Choroid plexus epithelial cell (primary cell): ENCODE measurements at regions not wholly inside any gene's neighbourhood (a gene's known extent, or its start where the extent isn't known, plus 50 kb on each side); places are given as distances from the start of the nearest gene placed in this dataset.

ENCODE experiments used
- DNase-seq: peaks from one replicate; pipeline ENCODE4 v3.0.0-alpha.2; 2010; ENCODE audit warnings: low read depth
- H3K4me3 ChIP-seq: 2 replicates; pipeline ENCODE4 v1.5.1; 2011; ENCODE audit warnings: low read depth, mild to moderate bottlenecking, control low read depth, low read length, moderate library complexity
- CTCF ChIP-seq: conservative IDR thresholded peaks from 2 replicates; pipeline ENCODE4 v1.5.1; 2011; ENCODE audit warnings: low read depth, mild to moderate bottlenecking, control low read depth, inconsistent platforms, low read length, moderate library complexity

GRCh38 chr4:10371121-10371520 lies 86.1 kb downstream of the ZNF518B start:
- no peak for TF ChIP-seq CTCF
- DNase-seq, result no peak
- no peak overlapping the region for H3K4me3 ChIP-seq

GRCh38 chr4:10369517-10369916 lies 87.7 kb downstream of the ZNF518B start:
- DNase-seq, result no peak
- no peak overlapping the region for H3K4me3 ChIP-seq
- no peak for TF ChIP-seq CTCF

GRCh38 chr4:10366628-10367027 lies 90.6 kb downstream of the ZNF518B start:
- H3K4me3 ChIP-seq, result no peak overlapping the region
- no peak for DNase-seq
- no peak for TF ChIP-seq CTCF

- TF ChIP-seq CTCF, result no peak
- no peak overlapping the region for H3K4me3 ChIP-seq
- no peak for DNase-seq
Measured at GRCh38 chr4:10364194-10364593, 93.0 kb downstream of the ZNF518B start.

- TF ChIP-seq CTCF, result no peak
- no peak overlapping the region for H3K4me3 ChIP-seq
- DNase-seq, result no peak
Measured at GRCh38 chr4:10354746-10355145, 102.5 kb downstream of the ZNF518B start.

- no peak overlapping the region for H3K4me3 ChIP-seq
- DNase-seq, result no peak
- no peak for TF ChIP-seq CTCF
Measured at GRCh38 chr4:10354225-10354624, 103.0 kb downstream of the ZNF518B start.

GRCh38 chr4:10353110-10353509 lies 104.1 kb downstream of the ZNF518B start:
- DNase-seq, result no peak

More at GRCh38 chr4:10353110-10353509, 104.1 kb downstream of the ZNF518B start:
- no peak for TF ChIP-seq CTCF
- H3K4me3 ChIP-seq, result no peak overlapping the region
